H1 (cell line): ENCODE measurements at regions not wholly inside any gene's neighbourhood (a gene's known extent, or its start where the extent isn't known, plus 50 kb on each side); places are given as distances from the start of the nearest gene placed in this dataset.

Experiments used
- CTCF ChIA-PET: fragments of 300-600 bp; sonication (Branson Sonifier 250); formaldehyde crosslinking; loops from one replicate; lab custom pipeline; 2021; ENCODE audit not compliant: partially characterized antibody; lab: Charles Lee
- POLR2A ChIA-PET: fragments of 300-600 bp; sonication (Branson Sonifier 250); formaldehyde crosslinking; loops from one replicate; lab custom pipeline; 2021; ENCODE audit warnings: inconsistent platforms; ENCODE audit not compliant: partially characterized antibody; lab: Charles Lee
- DNase-seq, 2 experiments: peaks; one replicate each; pipeline versions ENCODE4 v3.0.0 to v3.0.0-alpha.2; 2010 to 2022; ENCODE audit warnings: low spot score in 2 of 2, low read depth in 1 of 2, mixed read lengths in 1 of 2
- FAIRE-seq: peaks from 2 replicates; lab custom pipeline; 2011; peaks lifted over from hg19 to GRCh38; lab: Jason Lieb, UNC
- H2AFZ ChIP-seq: 2 replicates; pipeline ENCODE4 v1.8.1; 2012; ENCODE audit warnings: low read length, inconsistent platforms
- H2AK5ac ChIP-seq: 2 replicates; pipeline ENCODE4 v1.6.1; 2013; ENCODE audit warnings: low read depth, low read length
- H2BK120ac ChIP-seq: replicated peaks from 2 replicates; pipeline ENCODE3; 2013; ENCODE audit warnings: low read depth, low read length, inconsistent platforms
- H2BK12ac ChIP-seq: 2 replicates; pipeline ENCODE4 v1.6.1; 2013; ENCODE audit warnings: low read depth, low read length
- H2BK15ac ChIP-seq: 2 replicates; pipeline ENCODE4 v1.6.1; 2013; ENCODE audit warnings: low read length
- H2BK20ac ChIP-seq: 2 replicates; pipeline ENCODE4 v1.6.1; 2013; ENCODE audit warnings: low read length
- H2BK5ac ChIP-seq: 2 replicates; pipeline ENCODE4 v1.6.1; 2013; ENCODE audit warnings: low read depth, low read length
- H3K14ac ChIP-seq: 2 replicates; pipeline ENCODE4 v1.6.1; 2013; ENCODE audit warnings: inconsistent platforms; ENCODE audit not compliant: insufficient read length
- H3K18ac ChIP-seq: 2 replicates; pipeline ENCODE4 v1.6.1; 2013; ENCODE audit warnings: low read length; ENCODE audit errors: extremely low read depth
- H3K23ac ChIP-seq: 2 replicates; pipeline ENCODE4 v1.6.1; 2013; ENCODE audit warnings: inconsistent platforms; ENCODE audit not compliant: insufficient read length
- H3K23me2 ChIP-seq: 2 replicates; pipeline ENCODE4 v1.6.1; 2013; ENCODE audit warnings: low read depth, low read length
- H3K27ac ChIP-seq: 2 replicates; pipeline ENCODE4 v1.6.1; 2011; ENCODE audit warnings: low read depth, low read length, inconsistent platforms
- H3K27me3 ChIP-seq, 4 experiments: replicated peaks in 1 of 4; 1 replicate in 1 of 4; 2 replicates in 3 of 4; pipeline versions ENCODE4 v1.6.1 to v1.8.1; 2011 to 2013; ENCODE audit warnings: low read length in 3 of 4, mild to moderate bottlenecking in 3 of 4, inconsistent platforms in 2 of 4, mixed read lengths in 2 of 4, moderate library complexity in 1 of 4; ENCODE audit not compliant: control insufficient read depth in 3 of 4, insufficient read depth in 3 of 4; ENCODE audit errors: extremely low read depth in 1 of 4
- H3K36me3 ChIP-seq, 4 experiments: 2 replicates each; pipeline versions ENCODE4 v1.6.1 to v1.8.1; 2011 to 2013; ENCODE audit warnings: mild to moderate bottlenecking in 4 of 4, low read length in 3 of 4, moderate library complexity in 2 of 4, control low read depth in 1 of 4, inconsistent platforms in 1 of 4; ENCODE audit not compliant: insufficient read depth in 4 of 4, control insufficient read depth in 2 of 4
- H3K4ac ChIP-seq: replicated peaks from 2 replicates; pipeline ENCODE3; 2013; ENCODE audit warnings: low read length, low read depth, mixed read lengths, inconsistent platforms; ENCODE audit not compliant: insufficient read length
- H3K4me1 ChIP-seq, 4 experiments: replicated peaks in 1 of 4; 1 replicate in 1 of 4; 2 replicates in 3 of 4; pipeline versions ENCODE4 v1.6.1 to v1.8.1; 2011 to 2013; ENCODE audit warnings: low read length in 3 of 4, inconsistent platforms in 2 of 4, mixed read lengths in 1 of 4; ENCODE audit not compliant: insufficient read depth in 4 of 4, control insufficient read depth in 3 of 4
- H3K4me2 ChIP-seq, 2 experiments: 2 replicates each; pipeline versions ENCODE4 v1.6.1 to v1.8.1; 2011 to 2013; ENCODE audit warnings: low read depth in 2 of 2, low read length in 2 of 2, control low read depth in 1 of 2, inconsistent platforms in 1 of 2, mild to moderate bottlenecking in 1 of 2; ENCODE audit not compliant: insufficient read depth in 1 of 2
- H3K4me3 ChIP-seq, 4 experiments: fragments of 200-600, 300-600 bp in 1 of 4; sonication (generic), shearing (Covaris generic), sonication (Bioruptor Twin) in 1 of 4; 2 replicates each; pipeline versions ENCODE4 v1.5.1 to v1.8.1; 2011 to 2016; ENCODE audit warnings: low read length in 4 of 4, low read depth in 3 of 4, control low read depth in 2 of 4, inconsistent platforms in 2 of 4, mild to moderate bottlenecking in 2 of 4, mixed read lengths in 1 of 4, moderate library complexity in 1 of 4; ENCODE audit not compliant: insufficient read depth in 2 of 4; ENCODE audit errors: extremely low read depth in 1 of 4
- H3K56ac ChIP-seq: replicated peaks from 2 replicates; pipeline ENCODE3; 2013; ENCODE audit warnings: low read depth, mild to moderate bottlenecking, mixed read lengths, low read length, inconsistent platforms; ENCODE audit not compliant: insufficient read length
- H3K79me1 ChIP-seq: 2 replicates; pipeline ENCODE4 v1.6.1; 2013; ENCODE audit warnings: low read depth, low read length, control low read depth
- H3K79me2 ChIP-seq, 2 experiments: 2 replicates each; pipeline versions ENCODE4 v1.6.1 to v1.8.1; 2012 to 2013; ENCODE audit warnings: low read length in 2 of 2, mild to moderate bottlenecking in 2 of 2, inconsistent platforms in 1 of 2; ENCODE audit not compliant: insufficient read depth in 2 of 2, control insufficient read depth in 1 of 2
- H3K9ac ChIP-seq, 4 experiments: replicated peaks in 1 of 4; 1 replicate in 1 of 4; 2 replicates in 3 of 4; pipeline versions ENCODE4 v1.6.1 to v1.8.1; 2011 to 2013; ENCODE audit warnings: low read depth in 3 of 4, low read length in 3 of 4, control low read depth in 2 of 4, mild to moderate bottlenecking in 2 of 4, moderate library complexity in 2 of 4, inconsistent platforms in 1 of 4; ENCODE audit errors: extremely low read depth in 1 of 4
- H3K9me3 ChIP-seq, 2 experiments: 2 replicates each; pipeline versions ENCODE4 v1.6.1 to v1.8.1; 2012 to 2013; ENCODE audit warnings: mild to moderate bottlenecking in 2 of 2, moderate library complexity in 2 of 2, control low read depth in 1 of 2, inconsistent platforms in 1 of 2, low read depth in 1 of 2, low read length in 1 of 2, mixed read lengths in 1 of 2; ENCODE audit not compliant: insufficient read depth in 2 of 2
- H4K20me1 ChIP-seq, 2 experiments: replicated peaks in 1 of 2; 2 replicates each; pipeline versions ENCODE3 to v1.8.1; 2011 to 2013; ENCODE audit warnings: inconsistent platforms in 2 of 2, low read length in 2 of 2, mild to moderate bottlenecking in 1 of 2; ENCODE audit not compliant: insufficient read depth in 2 of 2, control insufficient read depth in 1 of 2
- H4K5ac ChIP-seq: 2 replicates; pipeline ENCODE4 v1.6.1; 2013; ENCODE audit warnings: low read length, low read depth, mixed read lengths, inconsistent platforms; ENCODE audit not compliant: insufficient read length
- H4K8ac ChIP-seq: 2 replicates; pipeline ENCODE4 v1.8.0; 2013; ENCODE audit warnings: mild to moderate bottlenecking, moderate library complexity, low read length, inconsistent platforms; ENCODE audit not compliant: insufficient read depth; ENCODE audit errors: extremely low read depth
- H4K91ac ChIP-seq: replicated peaks from 2 replicates; pipeline ENCODE3; 2013; ENCODE audit warnings: low read length, mixed read lengths, inconsistent platforms; ENCODE audit not compliant: insufficient read length
- ASH2L ChIP-seq: fragments of 200-600, 300-600 bp; sonication (generic); IDR thresholded peaks from one replicate; pipeline ENCODE4 v1.7.1; 2017; ENCODE audit warnings: low read length
- CBX5 ChIP-seq: fragments of 300-800, 300-1000 bp; sonication (generic); IDR thresholded peaks from 2 replicates; pipeline ENCODE4 v1.7.1; 2016; ENCODE audit warnings: antibody characterized with exemption, low read length, low read depth
- CHD1 ChIP-seq: IDR thresholded peaks from 2 replicates; pipeline ENCODE4 v1.6.1; 2012; ENCODE audit warnings: low read depth, low read length, improper control_type of control experiment
- CHD2 ChIP-seq: IDR thresholded peaks from 2 replicates; pipeline ENCODE4 v1.6.1; 2012; ENCODE audit warnings: low read length, improper control_type of control experiment
- CREB1 ChIP-seq: IDR thresholded peaks from 2 replicates; pipeline ENCODE4 v1.6.1; 2012; ENCODE audit warnings: inconsistent platforms
- CTBP2 ChIP-seq: IDR thresholded peaks from 2 replicates; pipeline ENCODE4 v1.7.0; 2011; ENCODE audit warnings: borderline replicate concordance, mild to moderate bottlenecking, moderate library complexity, mixed read lengths, low read length; ENCODE audit not compliant: insufficient read depth, insufficient read length
- EGR1 ChIP-seq: IDR thresholded peaks from 2 replicates; pipeline ENCODE4 v1.6.1; 2011; ENCODE audit warnings: low read depth, low read length, borderline replicate concordance
- EZH2 ChIP-seq: fragments of 200-600 bp; sonication (generic); IDR thresholded peaks from 2 replicates; pipeline ENCODE4 v1.7.1; 2012; ENCODE audit warnings: low read depth, mild to moderate bottlenecking, moderate library complexity, low read length, inconsistent platforms; ENCODE audit not compliant: severe bottlenecking
- GTF2F1 ChIP-seq: IDR thresholded peaks from 2 replicates; pipeline ENCODE4 v1.6.1; 2012; ENCODE audit warnings: low read depth, low read length, improper control_type of control experiment, borderline replicate concordance
- NANOG ChIP-seq: IDR thresholded peaks from 2 replicates; pipeline ENCODE4 v1.6.1; 2011; ENCODE audit warnings: low read length, low read depth, mild to moderate bottlenecking, inconsistent platforms; ENCODE audit not compliant: insufficient read depth, poor library complexity, severe bottlenecking
- NRF1 ChIP-seq: IDR thresholded peaks from 2 replicates; pipeline ENCODE4 v1.6.1; 2011; ENCODE audit warnings: mild to moderate bottlenecking, low read depth, low read length, improper control_type of control experiment
- POLR2A ChIP-seq, 2 experiments: IDR thresholded peaks; 1 replicate in 1 of 2; 2 replicates in 1 of 2; pipeline ENCODE4 v1.6.1; 2011; ENCODE audit warnings: low read depth in 2 of 2, low read length in 2 of 2, mild to moderate bottlenecking in 2 of 2; ENCODE audit errors: control extremely low read depth in 1 of 2
- SUZ12 ChIP-seq: fragments of 200-600 bp; sonication (generic); IDR thresholded peaks from 2 replicates; pipeline ENCODE4 v1.6.1; 2012; ENCODE audit warnings: mild to moderate bottlenecking, inconsistent platforms, low read length, moderate library complexity, mixed read lengths
- TAF7 ChIP-seq: optimal IDR thresholded peaks from 2 replicates; pipeline ENCODE3; 2011; ENCODE audit warnings: low read depth, mild to moderate bottlenecking, inconsistent platforms, low read length, moderate library complexity, borderline replicate concordance
- WGBS, 2 experiments: shearing (Covaris generic) in 1 of 2; methylation state at CpG; one replicate each; pipeline versions ENCODE4 v1.1.6 to v1.1.7; 2013 to 2015; ENCODE audit warnings: low lambda C conversion rate in 2 of 2, mixed read lengths in 2 of 2, inconsistent platforms in 1 of 2, low coverage in 1 of 2, missing lambda C conversion rate in 1 of 2; ENCODE audit not compliant: insufficient replicate concordance in 2 of 2, insufficient coverage in 1 of 2, insufficient read length in 1 of 2; ENCODE audit errors: extremely low coverage in 1 of 2, missing lambda C conversion rate in 1 of 2; 5-methylcytosine and 5-hydroxymethylcytosine counted together

DNA sequence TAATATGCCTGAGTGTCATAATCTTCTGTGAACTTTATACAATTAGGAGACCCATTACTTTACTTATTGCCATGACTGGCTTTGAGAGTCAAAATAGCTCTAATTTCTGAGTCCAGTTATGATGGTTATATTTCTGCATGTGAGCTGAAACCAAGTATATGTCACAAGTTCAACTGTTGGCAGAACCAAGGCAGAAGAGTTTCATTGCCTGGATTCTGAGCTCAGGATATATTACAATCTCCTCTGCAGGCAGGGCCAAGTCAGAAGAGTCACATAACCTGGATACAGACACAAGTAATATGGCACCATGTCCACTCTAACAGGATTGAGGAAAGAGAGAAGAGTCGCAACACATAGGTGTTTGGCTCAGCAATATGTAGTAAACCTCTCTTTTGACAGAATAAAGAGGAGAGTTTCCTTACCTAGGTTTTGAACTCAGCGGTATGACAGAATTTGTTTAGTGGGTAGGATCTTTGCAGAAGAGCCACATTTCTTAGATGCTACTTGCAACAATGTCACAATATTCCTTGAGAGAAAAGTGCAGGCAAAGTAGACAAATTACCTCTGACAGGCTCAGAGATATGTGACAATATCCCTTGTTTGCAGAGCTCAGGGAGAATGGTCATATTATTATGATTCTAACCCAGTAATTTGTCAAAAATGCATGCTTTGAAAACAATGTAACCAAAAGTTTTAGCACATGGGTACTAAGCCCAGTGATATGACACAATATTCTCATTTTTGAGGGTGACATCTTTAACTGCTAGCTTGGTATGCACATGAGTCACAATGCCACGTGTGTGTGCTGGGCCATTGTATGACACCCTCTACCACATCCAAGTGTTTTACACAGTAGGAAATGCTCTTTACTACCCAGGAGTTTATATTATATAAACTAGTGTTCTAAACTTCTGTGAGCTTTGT, 895.3 kb upstream of the AMELY start:
- H4K5ac ChIP-seq, result no peak overlapping the region
- TF ChIP-seq EGR1 (no peak), CREB1 (no peak), CHD1 (no peak), EZH2 (no peak), NANOG (no peak), POLR2A (IDR thresholded peaks at IDR 0.05; ENCODE audit: control extremely low read depth in 1 of 2, low read depth in 2 of 2, low read length in 2 of 2) (no peak), ASH2L (no peak), CHD2 (no peak), TAF7 (no peak), NRF1 (no peak), CBX5 (no peak), SUZ12 (no peak), CTBP2 (no peak), GTF2F1 (no peak)

More for the DNA sequence above, 895.3 kb upstream of the AMELY start:
- Histone ChIP-seq H4K91ac (no peak overlapping the region), H3K4me2 (no peak overlapping the region), H3K23ac (no peak overlapping the region), H3K4me3 (no peak overlapping the region), H4K8ac (no peak overlapping the region), H3K23me2 (no peaks in the 10 kb centered on the region), H3K27me3 (no peaks in the 10 kb centered on the region), H2BK20ac (no peak overlapping the region), H3K18ac (no peak overlapping the region), H2AK5ac (no peak overlapping the region), H3K56ac (no peak overlapping the region), H3K4me1 (no peaks in the 10 kb centered on the region), H2BK12ac (no peak overlapping the region), H4K20me1 (peaks cover 0 to 1% of the 10 kb centered on the region in 2 experiments), H2AFZ (no peak overlapping the region), H2BK5ac (no peak overlapping the region), H3K9me3 (no peaks in the 10 kb centered on the region), H2BK120ac (no peak overlapping the region), H3K79me1 (no peaks in the 10 kb centered on the region), H3K36me3 (no peaks in the 10 kb centered on the region), H3K27ac (no peak overlapping the region), H3K79me2 (no peaks in the 10 kb centered on the region), H2BK15ac (no peak overlapping the region), H3K14ac (no peak overlapping the region), H3K9ac (no peak overlapping the region), H3K4ac (no peak overlapping the region)
- ChIA-PET CTCF (no interaction called here), POLR2A (no interaction called here)
- FAIRE-seq (no peak), DNase-seq (no peak)
- 96% methylated on average over 3 of the region's 3 CpGs; no CpG with 5 or more reads in 1 of the 2 experiments for WGBS, 2 experiments
